RWPE2 (cell line): ENCODE measurements at regions not wholly inside any gene's neighbourhood (a gene's known extent, or its start where the extent isn't known, plus 50 kb on each side); places are given as distances from the start of the nearest gene placed in this dataset.

Source experiments
- ATAC-seq: fragments of 200-7000 bp; cut with Tn5 transposase; 3 replicates; pipeline ENCODE4 v1.9.1; 2021; ENCODE audit warnings: low read depth
- DNase-seq: peaks from one replicate; pipeline ENCODE4 v3.0.0-alpha.2; 2020; ENCODE audit warnings: low spot score
- H3K27ac ChIP-seq: fragments of 450-650 bp; 2 replicates; pipeline ENCODE4 v1.5.1; 2017; ENCODE audit warnings: mild to moderate bottlenecking; ENCODE audit not compliant: poor library complexity, severe bottlenecking
- H3K27me3 ChIP-seq: fragments of 250-450 bp; sonication (Bioruptor Pico); 2 replicates; pipeline ENCODE4 v1.5.1; 2021; ENCODE audit warnings: mild to moderate bottlenecking, moderate library complexity; ENCODE audit not compliant: insufficient read depth, poor library complexity, severe bottlenecking
- H3K36me3 ChIP-seq: fragments of 250-450 bp; sonication (Bioruptor Pico); 2 replicates; pipeline ENCODE4 v1.5.1; 2020; ENCODE audit warnings: low read depth, mild to moderate bottlenecking, moderate library complexity
- H3K4me1 ChIP-seq: fragments of 250-450 bp; sonication (Bioruptor Pico); 2 replicates; pipeline ENCODE4 v1.5.1; 2021; ENCODE audit warnings: mild to moderate bottlenecking, moderate library complexity; ENCODE audit not compliant: insufficient read depth, poor library complexity, severe bottlenecking
- H3K4me3 ChIP-seq: fragments of 250-450 bp; sonication (Bioruptor Pico); 2 replicates; pipeline ENCODE4 v1.5.1; 2021; ENCODE audit warnings: mild to moderate bottlenecking, moderate library complexity; ENCODE audit not compliant: severe bottlenecking
- H3K9me3 ChIP-seq: fragments of 250-450 bp; sonication (Bioruptor Pico); 2 replicates; pipeline ENCODE4 v1.5.1; 2021; ENCODE audit warnings: mild to moderate bottlenecking, moderate library complexity; ENCODE audit not compliant: severe bottlenecking
- TF ChIP-seq, protein P1 (sequence below): fragments of 450-650 bp; IDR thresholded peaks from one replicate; pipeline ENCODE4 v1.5.1; 2017; ENCODE audit warnings: mild to moderate bottlenecking, moderate library complexity; ENCODE audit not compliant: poor library complexity, severe bottlenecking

DNA sequence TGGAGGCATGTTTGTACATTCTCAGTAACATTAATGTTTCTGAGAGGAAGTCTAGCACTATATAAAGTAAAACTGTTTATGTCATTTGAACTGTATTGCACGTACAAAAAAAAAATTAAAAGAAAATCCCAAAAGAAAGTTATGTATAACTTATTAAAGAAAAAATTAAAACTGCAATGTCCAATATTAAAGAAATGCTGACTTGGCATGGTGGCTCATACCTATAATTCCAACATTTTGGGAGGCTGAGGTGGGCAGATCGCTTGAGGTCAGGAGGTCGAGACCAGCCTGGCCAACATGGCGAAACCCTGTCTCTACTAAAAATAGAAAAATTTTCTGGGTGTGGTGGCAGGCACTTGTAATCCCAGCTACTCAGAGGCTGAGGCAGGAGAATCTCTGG is 178.7 kb upstream of the VIPR2 start:
- DNase-seq: no peak
- H3K36me3 ChIP-seq: no peaks in the 10 kb centered on the region
- TF ChIP-seq, protein P1, sequence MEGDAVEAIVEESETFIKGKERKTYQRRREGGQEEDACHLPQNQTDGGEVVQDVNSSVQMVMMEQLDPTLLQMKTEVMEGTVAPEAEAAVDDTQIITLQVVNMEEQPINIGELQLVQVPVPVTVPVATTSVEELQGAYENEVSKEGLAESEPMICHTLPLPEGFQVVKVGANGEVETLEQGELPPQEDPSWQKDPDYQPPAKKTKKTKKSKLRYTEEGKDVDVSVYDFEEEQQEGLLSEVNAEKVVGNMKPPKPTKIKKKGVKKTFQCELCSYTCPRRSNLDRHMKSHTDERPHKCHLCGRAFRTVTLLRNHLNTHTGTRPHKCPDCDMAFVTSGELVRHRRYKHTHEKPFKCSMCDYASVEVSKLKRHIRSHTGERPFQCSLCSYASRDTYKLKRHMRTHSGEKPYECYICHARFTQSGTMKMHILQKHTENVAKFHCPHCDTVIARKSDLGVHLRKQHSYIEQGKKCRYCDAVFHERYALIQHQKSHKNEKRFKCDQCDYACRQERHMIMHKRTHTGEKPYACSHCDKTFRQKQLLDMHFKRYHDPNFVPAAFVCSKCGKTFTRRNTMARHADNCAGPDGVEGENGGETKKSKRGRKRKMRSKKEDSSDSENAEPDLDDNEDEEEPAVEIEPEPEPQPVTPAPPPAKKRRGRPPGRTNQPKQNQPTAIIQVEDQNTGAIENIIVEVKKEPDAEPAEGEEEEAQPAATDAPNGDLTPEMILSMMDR: no peak
- ATAC-seq: no peak
- H3K27ac ChIP-seq: no peak overlapping the region
- no peak overlapping the region for H3K4me3 ChIP-seq
- H3K4me1 ChIP-seq: no peaks in the 10 kb centered on the region
- peaks cover 2% of the 10 kb centered on the region for H3K9me3 ChIP-seq
- H3K27me3 ChIP-seq: no peaks in the 10 kb centered on the region

DNA sequence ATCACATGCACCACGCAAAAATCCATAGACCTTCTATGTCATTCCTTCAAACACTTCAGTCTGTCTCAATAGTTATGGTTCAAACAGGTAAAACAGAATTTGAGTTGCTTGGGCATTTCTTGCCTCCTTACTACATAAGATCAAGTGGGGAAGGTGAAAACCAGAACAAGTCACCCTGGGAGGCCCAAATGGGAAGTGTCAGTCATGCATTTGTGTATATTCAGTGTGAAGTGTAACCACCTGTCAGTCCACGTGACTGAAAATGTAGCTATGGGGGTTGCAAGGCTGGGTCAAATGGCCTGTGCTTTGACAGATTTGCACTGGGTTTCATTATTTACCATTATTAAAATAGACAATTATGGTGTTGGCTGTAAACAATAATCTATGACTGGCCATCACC is 176.6 kb upstream of the VIPR2 start:
- Histone ChIP-seq H3K4me1 (no peaks in the 10 kb centered on the region), H3K27ac (no peak overlapping the region), H3K36me3 (no peaks in the 10 kb centered on the region), H3K4me3 (no peak overlapping the region), H3K9me3 (peaks cover 2% of the 10 kb centered on the region), H3K27me3 (no peaks in the 10 kb centered on the region)
- DNase-seq (no peak), ATAC-seq (no peak)
- TF ChIP-seq, protein P1: no peak

DNA sequence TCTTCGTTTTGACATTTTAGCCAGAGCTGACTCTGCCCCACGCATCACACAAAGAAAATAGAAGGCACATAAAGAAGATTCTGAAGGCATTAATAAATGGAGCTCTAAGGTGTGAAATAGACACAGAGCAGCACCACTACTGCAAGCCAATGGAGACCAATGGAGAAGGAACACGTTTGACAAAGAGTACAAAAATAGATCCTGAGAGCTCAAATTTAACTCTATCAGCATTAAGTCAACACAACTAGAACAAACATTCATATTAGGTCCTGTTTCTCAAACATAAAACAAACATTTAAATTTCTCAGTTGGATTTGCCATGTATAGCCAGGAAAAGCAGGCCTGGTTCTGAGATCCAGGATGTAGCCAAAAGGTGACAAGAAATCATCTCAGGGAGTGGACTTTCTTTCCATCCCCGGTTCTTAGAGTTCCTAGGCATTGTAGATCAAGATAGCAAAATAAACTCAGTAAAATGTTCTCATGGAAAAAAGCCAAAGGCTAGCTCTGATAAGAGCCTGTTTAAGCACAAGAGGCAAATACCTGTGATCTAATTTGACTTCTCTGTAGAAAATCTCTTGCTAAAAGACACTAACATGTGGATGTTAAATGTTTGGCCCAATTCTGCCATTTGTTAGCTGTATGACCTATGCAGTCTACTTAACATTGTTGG is 174.2 kb upstream of the VIPR2 start:
- Histone ChIP-seq H3K27me3 (no peaks in the 10 kb centered on the region), H3K9me3 (no peaks in the 10 kb centered on the region), H3K4me1 (no peaks in the 10 kb centered on the region), H3K36me3 (no peaks in the 10 kb centered on the region), H3K27ac (no peak overlapping the region), H3K4me3 (no peak overlapping the region)
- ATAC-seq (no peak), DNase-seq (no peak)
- TF ChIP-seq, protein P1: no peak

DNA sequence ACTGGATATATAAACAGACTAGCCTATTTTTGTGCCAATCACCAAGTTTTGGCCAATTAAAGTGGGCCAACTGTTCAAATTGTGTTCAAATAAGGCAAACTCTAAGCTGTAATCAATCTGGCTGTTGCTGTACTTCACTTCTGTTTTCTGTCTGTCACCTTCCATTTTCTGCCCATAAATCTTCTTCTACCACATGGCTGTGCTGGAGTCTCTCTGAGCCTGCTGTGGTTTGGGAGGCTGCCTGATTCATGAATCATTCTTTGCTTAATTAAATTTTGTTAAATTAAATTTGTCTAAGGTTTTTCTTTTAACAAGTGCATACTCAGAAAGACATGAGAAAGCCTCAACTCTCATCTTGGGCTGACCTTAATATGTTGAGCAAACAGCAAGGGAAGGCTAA is 172.6 kb upstream of the VIPR2 start:
- H3K9me3 ChIP-seq: no peaks in the 10 kb centered on the region
- H3K27ac ChIP-seq: no peak overlapping the region
- ATAC-seq: no peak

DNA sequence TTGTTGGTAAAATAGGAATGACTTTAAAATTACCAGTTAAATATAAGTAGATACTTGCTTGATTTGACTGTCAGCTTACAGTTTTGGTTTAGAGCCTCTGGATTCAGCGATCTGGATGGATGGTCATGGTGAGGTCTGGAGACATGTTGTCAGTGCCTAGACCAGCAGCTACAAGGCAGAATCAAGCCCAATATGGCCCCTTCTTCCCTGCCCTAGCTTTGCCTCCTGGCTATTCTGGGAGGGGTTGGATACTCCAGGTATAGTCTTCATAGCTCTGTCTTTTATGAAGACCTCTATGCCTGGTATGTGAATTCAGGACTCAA is 166.5 kb upstream of the VIPR2 start:
- no peaks in the 10 kb centered on the region for H3K4me1 ChIP-seq
- H3K4me3 ChIP-seq: no peak overlapping the region
- TF ChIP-seq, protein P1: no peak
- DNase-seq: no peak
- H3K36me3 ChIP-seq: no peaks in the 10 kb centered on the region
- no peak for ATAC-seq
- no peak overlapping the region for H3K27ac ChIP-seq
- H3K9me3 ChIP-seq: no peaks in the 10 kb centered on the region
- no peaks in the 10 kb centered on the region for H3K27me3 ChIP-seq

More for the DNA sequence above, 172.6 kb upstream of the VIPR2 start:
- Histone ChIP-seq H3K36me3 (no peaks in the 10 kb centered on the region), H3K27me3 (no peaks in the 10 kb centered on the region), H3K4me1 (no peaks in the 10 kb centered on the region), H3K4me3 (no peak overlapping the region)
- TF ChIP-seq, protein P1: no peak
- DNase-seq: no peak
